OCI-LY7 (cell line): ENCODE measurements at regions not wholly inside any gene's neighbourhood (a gene's known extent, or its start where the extent isn't known, plus 50 kb on each side); places are given as distances from the start of the nearest gene placed in this dataset.

Source experiments
- BruUV-seq: library from RNA; stranded (reverse); fragments of 400-500 nt; replicated peaks from 2 replicates; lab custom pipeline; 2021; lab: Mats Ljungman, UMichigan
- CTCF ChIA-PET: fragments of 300-600 bp; sonication (Branson Sonifier 250); formaldehyde crosslinking; loops from one replicate; lab custom pipeline; 2022; ENCODE audit warnings: antibody characterized with exemption; ENCODE audit not compliant: unreplicated experiment; lab: Charles Lee
- POLR2A ChIA-PET: fragments of 300-600 bp; sonication (Branson Sonifier 250); formaldehyde crosslinking; loops from one replicate; lab custom pipeline; 2022; ENCODE audit warnings: antibody characterized with exemption; lab: Charles Lee
- DNase-seq: peaks from one replicate; pipeline ENCODE4 v3.0.0-alpha.2; 2015; ENCODE audit warnings: low spot score
- H2AFZ ChIP-seq: fragments of 200-600 bp; sonication (generic), shearing (Covaris generic); 2 replicates; pipeline ENCODE4 v1.6.1; 2014; ENCODE audit warnings: mild to moderate bottlenecking, antibody characterized with exemption, low read length, moderate library complexity
- H3K27ac ChIP-seq: fragments of 200-600 bp; sonication (generic); 2 replicates; pipeline ENCODE4 v1.5.1; 2014; ENCODE audit warnings: mixed run types, low read depth, mild to moderate bottlenecking, moderate library complexity, low read length, inconsistent platforms; ENCODE audit not compliant: poor library complexity, severe bottlenecking
- H3K36me3 ChIP-seq: fragments of 200-600 bp; sonication (generic); 2 replicates; pipeline ENCODE4 v1.6.1; 2014; ENCODE audit warnings: mild to moderate bottlenecking, antibody characterized with exemption, low read length, moderate library complexity, mixed read lengths; ENCODE audit not compliant: insufficient read depth
- H3K4me1 ChIP-seq: fragments of 200-600 bp; sonication (generic); 2 replicates; pipeline ENCODE4 v1.5.1; 2014; ENCODE audit warnings: mild to moderate bottlenecking, low read length; ENCODE audit not compliant: insufficient read depth, poor library complexity, severe bottlenecking
- H3K4me2 ChIP-seq: fragments of 200-600 bp; sonication (generic); 2 replicates; pipeline ENCODE4 v1.6.1; 2014; ENCODE audit warnings: mild to moderate bottlenecking, low read length
- H3K4me3 ChIP-seq: fragments of 200-600 bp; sonication (generic); 2 replicates; pipeline ENCODE4 v1.5.1; 2014; ENCODE audit warnings: mild to moderate bottlenecking, low read depth, low read length; ENCODE audit not compliant: poor library complexity, severe bottlenecking
- H3K79me2 ChIP-seq: fragments of 200-600 bp; sonication (generic); 2 replicates; pipeline ENCODE4 v1.6.1; 2016; ENCODE audit warnings: low read depth, mild to moderate bottlenecking, low read length, moderate library complexity, mixed read lengths; ENCODE audit not compliant: insufficient read depth
- H3K9me2 ChIP-seq: fragments of 200-600 bp; sonication (generic); 2 replicates; pipeline ENCODE4 v1.6.1; 2016; ENCODE audit warnings: mild to moderate bottlenecking, low read length, mixed read lengths; ENCODE audit not compliant: insufficient read depth
- H3K9me3 ChIP-seq: fragments of 200-600 bp; sonication (generic); 2 replicates; pipeline ENCODE4 v1.6.1; 2014; ENCODE audit warnings: mild to moderate bottlenecking, mixed run types, low read length, mixed read lengths
- H4K20me1 ChIP-seq: fragments of 200-600 bp; sonication (generic); 2 replicates; pipeline ENCODE4 v1.6.1; 2014; ENCODE audit warnings: mild to moderate bottlenecking, antibody characterized with exemption, low read length, moderate library complexity, mixed read lengths; ENCODE audit not compliant: insufficient read depth
- CTCF ChIP-seq: fragments of 200-600 bp; sonication (generic); conservative IDR thresholded peaks from 2 replicates; pipeline ENCODE4 v1.5.1; 2014; ENCODE audit warnings: mild to moderate bottlenecking, antibody characterized with exemption, low read length, moderate library complexity, mixed read lengths
- EZH2phosphoT487 ChIP-seq: fragments of 200-600 bp; sonication (generic); IDR thresholded peaks from 2 replicates; pipeline ENCODE4 v1.6.1; 2018; ENCODE audit warnings: low read depth, borderline replicate concordance, mild to moderate bottlenecking, mixed run types, antibody characterized with exemption, low read length, moderate library complexity, mixed read lengths
- intact Hi-C: fragments of 100-400 bp; cut with micrococcal nuclease; formaldehyde crosslinking; loops from one replicate; pipeline ENCODE4 v1.10.0; 2022; ENCODE audit not compliant: unreplicated experiment

- TF ChIP-seq EZH2phosphoT487 (no peak), CTCF (no peak)
- Histone ChIP-seq H3K4me3 (no peak overlapping the region), H3K9me2 (no peaks in the 10 kb centered on the region), H3K36me3 (no peaks in the 10 kb centered on the region), H3K79me2 (no peaks in the 10 kb centered on the region), H3K4me2 (no peak overlapping the region), H3K27ac (no peak overlapping the region), H3K4me1 (no peaks in the 10 kb centered on the region), H4K20me1 (no peaks in the 10 kb centered on the region), H3K9me3 (no peaks in the 10 kb centered on the region), H2AFZ (no peak overlapping the region)
- intact Hi-C loops = no loop called here
- POLR2A ChIA-PET = no interaction called here
- CTCF ChIA-PET = no interaction called here
- BruUV-seq = no TSS peak
- DNase-seq = no peak
Observed at GRCh38 chr2:123816928-123817327, 208.2 kb upstream of the CNTNAP5 start.

- Histone ChIP-seq H3K27ac (no peak overlapping the region), H3K4me1 (no peaks in the 10 kb centered on the region), H3K9me3 (no peaks in the 10 kb centered on the region), H2AFZ (no peak overlapping the region), H3K36me3 (no peaks in the 10 kb centered on the region), H3K4me2 (no peak overlapping the region), H3K4me3 (no peak overlapping the region), H3K79me2 (no peaks in the 10 kb centered on the region), H4K20me1 (no peaks in the 10 kb centered on the region), H3K9me2 (no peaks in the 10 kb centered on the region)
- POLR2A ChIA-PET = no interaction called here
- CTCF ChIA-PET = no interaction called here
- TF ChIP-seq CTCF = no peak
- TF ChIP-seq EZH2phosphoT487 = no peak
- intact Hi-C loops = no loop called here
- DNase-seq = no peak
- no TSS peak for BruUV-seq
Observed at GRCh38 chr2:123826729-123827271, 198.3 kb upstream of the CNTNAP5 start.

- Histone ChIP-seq H3K27ac (no peak overlapping the region), H3K9me3 (0 out of 2 replicates have a peak, but pooled peaks cover 4% of the 10 kb centered on the region), H3K4me2 (no peak overlapping the region), H3K79me2 (no peaks in the 10 kb centered on the region), H3K9me2 (no peaks in the 10 kb centered on the region), H2AFZ (no peak overlapping the region), H3K4me1 (no peaks in the 10 kb centered on the region), H4K20me1 (no peaks in the 10 kb centered on the region), H3K36me3 (no peaks in the 10 kb centered on the region), H3K4me3 (no peak overlapping the region)
- BruUV-seq = no TSS peak
- no peak for DNase-seq
- ChIA-PET POLR2A (no interaction called here), CTCF (no interaction called here)
- intact Hi-C loops = no loop called here
- TF ChIP-seq EZH2phosphoT487 (no peak), CTCF (no peak)
Observed at GRCh38 chr2:123839326-123839725, 185.8 kb upstream of the CNTNAP5 start.
